Panc1 (cell line): ENCODE measurements at regions not wholly inside any gene's neighbourhood (a gene's known extent, or its start where the extent isn't known, plus 50 kb on each side); places are given as distances from the start of the nearest gene placed in this dataset.

Experiments
- CTCF ChIP-seq: fragments of 450-650 bp; IDR thresholded peaks from 2 replicates; pipeline ENCODE4 v1.5.1; 2017; ENCODE audit warnings: mild to moderate bottlenecking
- POLR2AphosphoS5 ChIP-seq: IDR thresholded peaks from 2 replicates; pipeline ENCODE4 v1.6.1; 2012; ENCODE audit warnings: mild to moderate bottlenecking, low read depth, low read length, moderate library complexity
- REST ChIP-seq, 2 experiments: IDR thresholded peaks; 2 replicates each; pipeline ENCODE4 v1.6.1; 2011 to 2012; ENCODE audit warnings: low read depth in 2 of 2, control low read depth in 1 of 2, low read length in 1 of 2, mild to moderate bottlenecking in 1 of 2, moderate library complexity in 1 of 2; ENCODE audit not compliant: insufficient read depth in 1 of 2

GRCh38 chr13:88945793-88946192, 1274.6 kb downstream of the SLITRK5 start:
- no peak for TF ChIP-seq POLR2AphosphoS5
- no peak for TF ChIP-seq CTCF
- TF ChIP-seq REST (IDR thresholded peaks at IDR 0.05; ENCODE audit: insufficient read depth in 1 of 2, low read depth in 2 of 2, low read length in 1 of 2) = no peak
